ENCODE measurements at regions not wholly inside any gene's neighbourhood (a gene's known extent, or its start where the extent isn't known, plus 50 kb on each side); places are given as distances from the start of the nearest gene placed in this dataset.

DNA sequence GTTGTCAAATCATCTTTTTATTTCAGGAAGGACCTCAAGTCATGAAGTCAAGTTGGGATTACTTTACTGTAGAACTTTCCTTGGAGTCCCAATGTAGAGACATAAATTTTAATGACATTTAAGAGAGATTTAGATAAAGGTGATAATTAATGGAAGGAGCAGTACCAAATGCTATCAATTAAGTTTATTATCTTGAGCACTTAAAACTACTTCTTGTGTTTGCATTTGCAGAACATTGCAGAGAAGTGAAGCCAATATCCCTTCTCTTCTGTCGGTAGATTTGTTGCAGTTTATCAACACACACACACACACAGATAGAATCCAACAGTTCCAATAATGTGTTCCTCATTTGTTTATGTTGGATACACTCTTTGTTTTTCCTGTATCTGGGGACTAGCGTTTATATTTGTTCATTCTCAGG is 570.7 kb downstream of the EPHA4 start:
- TF ChIP-seq POLR2A (IDR thresholded peaks at IDR 0.05) (no peak), CTCF (IDR thresholded peaks at IDR 0.05) (no peak)

All from body of pancreas (tissue), 4 donors.